IMR-90 (cell line): ENCODE measurements at regions not wholly inside any gene's neighbourhood (a gene's known extent, or its start where the extent isn't known, plus 50 kb on each side); places are given as distances from the start of the nearest gene placed in this dataset.

ENCODE experiments used
- BHLHE40 ChIP-seq: fragments of 150-350 bp; IDR thresholded peaks from 2 replicates; pipeline ENCODE4 v1.6.1; 2016; ENCODE audit warnings: mild to moderate bottlenecking, low read depth, low read length
- ELK1 ChIP-seq: fragments of 150-350 bp; IDR thresholded peaks from 2 replicates; pipeline ENCODE4 v1.6.1; 2016; ENCODE audit warnings: low read depth, mild to moderate bottlenecking, low read length, moderate library complexity, borderline replicate concordance
- FOS ChIP-seq: fragments of 150-350 bp; IDR thresholded peaks from 2 replicates; pipeline ENCODE4 v1.6.1; 2016; ENCODE audit warnings: low read depth, low read length
- MAZ ChIP-seq: IDR thresholded peaks from 2 replicates; pipeline ENCODE4 v1.6.1; 2012; ENCODE audit warnings: low read depth, mild to moderate bottlenecking, low read length, improper control_type of control experiment, moderate library complexity, borderline replicate concordance
- MXI1 ChIP-seq: IDR thresholded peaks from 2 replicates; pipeline ENCODE4 v1.6.1; 2012; ENCODE audit warnings: low read depth, mild to moderate bottlenecking, low read length, moderate library complexity, borderline replicate concordance
- POLR2A ChIP-seq: IDR thresholded peaks from 2 replicates; pipeline ENCODE4 v1.6.1; 2012; ENCODE audit warnings: mild to moderate bottlenecking, low read depth, low read length
- RAD21 ChIP-seq: IDR thresholded peaks from 2 replicates; pipeline ENCODE4 v1.6.1; 2012; ENCODE audit warnings: low read length, improper control_type of control experiment
- RCOR1 ChIP-seq: IDR thresholded peaks from 2 replicates; pipeline ENCODE4 v1.6.1; 2012; ENCODE audit warnings: mild to moderate bottlenecking, low read length, improper control_type of control experiment; ENCODE audit not compliant: insufficient replicate concordance
- SMC3 ChIP-seq: fragments of 150-350 bp; IDR thresholded peaks from 2 replicates; pipeline ENCODE4 v1.6.1; 2016; ENCODE audit warnings: low read depth, mild to moderate bottlenecking, antibody characterized with exemption, low read length, moderate library complexity
- USF2 ChIP-seq: fragments of 150-350 bp; IDR thresholded peaks from 2 replicates; pipeline ENCODE4 v1.6.1; 2017; ENCODE audit warnings: mild to moderate bottlenecking, antibody characterized with exemption, low read length, low read depth
- TF ChIP-seq, protein P1 (sequence below): conservative IDR thresholded peaks from 2 replicates; pipeline ENCODE4 v1.5.1; 2012; ENCODE audit warnings: mild to moderate bottlenecking, low read depth, low read length, improper control_type of control experiment

- TF ChIP-seq POLR2A (no peak), FOS (no peak), USF2 (no peak), MAZ (no peak), SMC3 (no peak), RCOR1 (no peak), RAD21 (no peak), MXI1 (no peak), BHLHE40 (no peak), ELK1 (no peak)
- TF ChIP-seq, protein P1, sequence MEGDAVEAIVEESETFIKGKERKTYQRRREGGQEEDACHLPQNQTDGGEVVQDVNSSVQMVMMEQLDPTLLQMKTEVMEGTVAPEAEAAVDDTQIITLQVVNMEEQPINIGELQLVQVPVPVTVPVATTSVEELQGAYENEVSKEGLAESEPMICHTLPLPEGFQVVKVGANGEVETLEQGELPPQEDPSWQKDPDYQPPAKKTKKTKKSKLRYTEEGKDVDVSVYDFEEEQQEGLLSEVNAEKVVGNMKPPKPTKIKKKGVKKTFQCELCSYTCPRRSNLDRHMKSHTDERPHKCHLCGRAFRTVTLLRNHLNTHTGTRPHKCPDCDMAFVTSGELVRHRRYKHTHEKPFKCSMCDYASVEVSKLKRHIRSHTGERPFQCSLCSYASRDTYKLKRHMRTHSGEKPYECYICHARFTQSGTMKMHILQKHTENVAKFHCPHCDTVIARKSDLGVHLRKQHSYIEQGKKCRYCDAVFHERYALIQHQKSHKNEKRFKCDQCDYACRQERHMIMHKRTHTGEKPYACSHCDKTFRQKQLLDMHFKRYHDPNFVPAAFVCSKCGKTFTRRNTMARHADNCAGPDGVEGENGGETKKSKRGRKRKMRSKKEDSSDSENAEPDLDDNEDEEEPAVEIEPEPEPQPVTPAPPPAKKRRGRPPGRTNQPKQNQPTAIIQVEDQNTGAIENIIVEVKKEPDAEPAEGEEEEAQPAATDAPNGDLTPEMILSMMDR: no peak
These were observed 487.1 kb upstream of the C1orf87 start for GRCh38 chr1:60560701-60561100.
